SK-N-SH (cell line): ENCODE measurements at regions not wholly inside any gene's neighbourhood (a gene's known extent, or its start where the extent isn't known, plus 50 kb on each side); places are given as distances from the start of the nearest gene placed in this dataset.

Experiments used
- CTCF ChIA-PET: fragments of 300-600, 350-600 bp; formaldehyde crosslinking; extraction: SDS; loops from one replicate; lab custom pipeline; 2021; lab: Yijun Ruan, JAX
- POLR2A ChIA-PET: fragments of 350-600 bp; sonication (Branson Sonifier 250); formaldehyde crosslinking; extraction: SDS; loops from one replicate; lab custom pipeline; 2020; ENCODE audit warnings: antibody characterized with exemption, inconsistent platforms; lab: Yijun Ruan, JAX
- DNase-seq: peaks from one replicate; pipeline ENCODE4 v3.0.0; 2012
- H2AFZ ChIP-seq: fragments of 200-600 bp; sonication (generic); 2 replicates; pipeline ENCODE4 v1.8.1; 2016; ENCODE audit warnings: antibody characterized with exemption, mild to moderate bottlenecking, low read depth
- H3F3A ChIP-seq: fragments of 200-600 bp; sonication (generic); replicated peaks from 2 replicates; pipeline ENCODE3; 2016; ENCODE audit warnings: antibody characterized with exemption, mild to moderate bottlenecking; ENCODE audit not compliant: insufficient read depth
- H3K27ac ChIP-seq, 2 experiments: fragments of 200-500 bp in 1 of 2; fragments of 200-600 bp in 1 of 2; sonication (Bioruptor generic) in 1 of 2; sonication (generic), shearing (Covaris generic) in 1 of 2; 2 replicates each; pipeline versions ENCODE4 v1.5.1 to v1.6.1; 2014 to 2016; ENCODE audit warnings: low read depth in 2 of 2, inconsistent platforms in 1 of 2, low read length in 1 of 2, mild to moderate bottlenecking in 1 of 2, mixed read lengths in 1 of 2
- H3K27me3 ChIP-seq: fragments of 200-600 bp; sonication (generic), shearing (Covaris generic); 2 replicates; pipeline ENCODE4 v1.6.1; 2016; ENCODE audit warnings: mixed run types; ENCODE audit not compliant: insufficient read depth
- H3K36me3 ChIP-seq, 2 experiments: fragments of 200-500 bp in 1 of 2; fragments of 200-600 bp in 1 of 2; sonication (Bioruptor generic) in 1 of 2; sonication (generic) in 1 of 2; replicated peaks in 1 of 2; 2 replicates each; pipeline versions ENCODE3 to v1.5.1; 2014 to 2016; ENCODE audit warnings: low read length in 1 of 2, mild to moderate bottlenecking in 1 of 2; ENCODE audit not compliant: insufficient read depth in 2 of 2, control insufficient read depth in 1 of 2
- H3K4me1 ChIP-seq, 2 experiments: fragments of 200-500 bp in 1 of 2; fragments of 200-600 bp in 1 of 2; sonication (Bioruptor generic) in 1 of 2; sonication (generic), shearing (Covaris generic) in 1 of 2; 2 replicates each; pipeline versions ENCODE4 v1.5.1 to v1.6.1; 2014 to 2016; ENCODE audit warnings: low read depth in 1 of 2, low read length in 1 of 2, mixed run types in 1 of 2; ENCODE audit not compliant: insufficient read depth in 2 of 2, control insufficient read depth in 1 of 2
- H3K4me2 ChIP-seq: fragments of 200-600 bp; sonication (generic), shearing (Covaris generic); 2 replicates; pipeline ENCODE4 v1.6.1; 2017; ENCODE audit warnings: mixed run types
- H3K4me3 ChIP-seq, 2 experiments: fragments of 200-500 bp in 1 of 2; fragments of 200-600 bp in 1 of 2; sonication (Bioruptor generic) in 1 of 2; sonication (generic), shearing (Covaris generic) in 1 of 2; 2 replicates each; pipeline versions ENCODE4 v1.5.1 to v1.8.1; 2014 to 2016; ENCODE audit warnings: low read depth in 2 of 2, inconsistent platforms in 1 of 2, low read length in 1 of 2, mild to moderate bottlenecking in 1 of 2, mixed read lengths in 1 of 2, moderate library complexity in 1 of 2
- H3K79me2 ChIP-seq: fragments of 200-600 bp; sonication (generic); 2 replicates; pipeline ENCODE4 v1.8.1; 2017; ENCODE audit warnings: mild to moderate bottlenecking; ENCODE audit not compliant: insufficient read depth
- H3K9ac ChIP-seq: fragments of 200-600 bp; sonication (generic); 2 replicates; pipeline ENCODE4 v1.6.1; 2017; ENCODE audit warnings: mixed run types
- H3K9me2 ChIP-seq: fragments of 200-600 bp; sonication (generic); 2 replicates; pipeline ENCODE4 v1.6.1; 2017; ENCODE audit warnings: mixed run types
- H3K9me3 ChIP-seq: fragments of 200-600 bp; sonication (generic); 2 replicates; pipeline ENCODE4 v1.6.1; 2017; ENCODE audit warnings: mixed run types, mild to moderate bottlenecking, moderate library complexity
- H4K20me1 ChIP-seq: fragments of 200-600 bp; sonication (generic); 2 replicates; pipeline ENCODE4 v1.6.1; 2017; ENCODE audit warnings: mild to moderate bottlenecking, mixed run types; ENCODE audit not compliant: insufficient read depth
- CTCF ChIP-seq: fragments of 200-600 bp; sonication (generic); IDR thresholded peaks from 2 replicates; pipeline ENCODE4 v1.6.1; 2017; ENCODE audit warnings: antibody characterized with exemption, mild to moderate bottlenecking, moderate library complexity
- ELF1 ChIP-seq: IDR thresholded peaks from 2 replicates; pipeline ENCODE4 v1.4.0; 2012
- FOSL2 ChIP-seq: IDR thresholded peaks from 2 replicates; pipeline ENCODE4 v1.4.0; 2012; ENCODE audit warnings: low read depth, mild to moderate bottlenecking, moderate library complexity, borderline replicate concordance
- FOXJ3 ChIP-seq: sonication (generic); formaldehyde crosslinking; IDR thresholded peaks from 2 replicates; pipeline ENCODE4 v1.5.1; 2020; ENCODE audit warnings: mild to moderate bottlenecking, missing genetic modification reagents
- GABPA ChIP-seq: IDR thresholded peaks from 2 replicates; pipeline ENCODE4 v1.4.0; 2012; ENCODE audit warnings: low read depth, mild to moderate bottlenecking
- GATA2 ChIP-seq: sonication (generic); formaldehyde crosslinking; IDR thresholded peaks from 2 replicates; pipeline ENCODE4 v1.5.0; 2020; ENCODE audit warnings: mild to moderate bottlenecking, missing genetic modification reagents
- JUND ChIP-seq: IDR thresholded peaks from 2 replicates; pipeline ENCODE4 v1.4.0; 2012
- MAX ChIP-seq: IDR thresholded peaks from 2 replicates; pipeline ENCODE4 v1.4.0; 2012; ENCODE audit warnings: low read depth
- MEF2A ChIP-seq: IDR thresholded peaks from 2 replicates; pipeline ENCODE4 v1.4.0; 2012; ENCODE audit warnings: low read depth, borderline replicate concordance
- MXI1 ChIP-seq: IDR thresholded peaks from 2 replicates; pipeline ENCODE4 v1.6.1; 2012; ENCODE audit warnings: mild to moderate bottlenecking, low read depth, low read length, improper control_type of control experiment
- NRF1 ChIP-seq: IDR thresholded peaks from 2 replicates; pipeline ENCODE4 v1.6.1; 2012; ENCODE audit warnings: low read depth, mild to moderate bottlenecking, low read length
- POLR2AphosphoS5 ChIP-seq: IDR thresholded peaks from 2 replicates; pipeline ENCODE4 v1.6.1; 2012; ENCODE audit warnings: low read depth, low read length
- RAD21 ChIP-seq: IDR thresholded peaks from 2 replicates; pipeline ENCODE4 v1.6.1; 2012; ENCODE audit warnings: mild to moderate bottlenecking, low read length
- RXRA ChIP-seq: IDR thresholded peaks from 2 replicates; pipeline ENCODE4 v1.4.0; 2012; ENCODE audit warnings: low read depth, mild to moderate bottlenecking, borderline replicate concordance
- SIN3A ChIP-seq: IDR thresholded peaks from 2 replicates; pipeline ENCODE4 v1.6.1; 2012; ENCODE audit warnings: low read depth, mild to moderate bottlenecking, low read length, moderate library complexity, borderline replicate concordance
- SMC3 ChIP-seq: IDR thresholded peaks from 2 replicates; pipeline ENCODE4 v1.6.1; 2012; ENCODE audit warnings: low read depth, low read length, improper control_type of control experiment
- TAF1 ChIP-seq: IDR thresholded peaks from 2 replicates; pipeline ENCODE4 v1.6.1; 2012; ENCODE audit warnings: low read depth, mild to moderate bottlenecking, low read length, moderate library complexity, borderline replicate concordance
- TCF12 ChIP-seq: IDR thresholded peaks from 2 replicates; pipeline ENCODE4 v1.4.0; 2012
- USF2 ChIP-seq: fragments of 150-350 bp; IDR thresholded peaks from 2 replicates; pipeline ENCODE4 v1.6.1; 2017; ENCODE audit warnings: antibody characterized with exemption, low read length, low read depth, borderline replicate concordance
- whole genome bisulfite sequencing: methylation state at CpG from one replicate; pipeline ENCODE4 v1.1.6; 2017; ENCODE audit warnings: low lambda C conversion rate; 5-methylcytosine and 5-hydroxymethylcytosine counted together

- TF ChIP-seq TCF12 = no peak
- no peak for TF ChIP-seq MAX
- TF ChIP-seq USF2 = no peak
- TF ChIP-seq GABPA = no peak
- TF ChIP-seq NRF1 = no peak
- TF ChIP-seq, all 33 proteins: peak for 0
- no peaks in the 10 kb centered on the region for H3K27me3 ChIP-seq
- peaks cover 16% of the 10 kb centered on the region for H3K9me3 ChIP-seq
- 41% methylated on average over 19 of the region's 33 CpGs for WGBS
- no peaks in the 10 kb centered on the region for H4K20me1 ChIP-seq
- POLR2A ChIA-PET = no interaction called here
- H3K4me3 ChIP-seq = no peak overlapping the region
- no peak overlapping the region for H3K9ac ChIP-seq
- H3K27ac ChIP-seq = no peak overlapping the region
- no peaks in the 10 kb centered on the region for H3K9me2 ChIP-seq
- no peaks in the 10 kb centered on the region for H3K36me3 ChIP-seq
- H3K4me2 ChIP-seq = no peak overlapping the region
- CTCF ChIA-PET = no interaction called here
- no peaks in the 10 kb centered on the region for H3K79me2 ChIP-seq
- H2AFZ ChIP-seq = no peak overlapping the region
- H3K4me1 ChIP-seq = no peaks in the 10 kb centered on the region
- no peaks in the 10 kb centered on the region for H3F3A ChIP-seq
- DNase-seq = no peak
These were observed 884.9 kb upstream of the ZNF722 start for GRCh38 chr7:63113713-63114285.

DNA sequence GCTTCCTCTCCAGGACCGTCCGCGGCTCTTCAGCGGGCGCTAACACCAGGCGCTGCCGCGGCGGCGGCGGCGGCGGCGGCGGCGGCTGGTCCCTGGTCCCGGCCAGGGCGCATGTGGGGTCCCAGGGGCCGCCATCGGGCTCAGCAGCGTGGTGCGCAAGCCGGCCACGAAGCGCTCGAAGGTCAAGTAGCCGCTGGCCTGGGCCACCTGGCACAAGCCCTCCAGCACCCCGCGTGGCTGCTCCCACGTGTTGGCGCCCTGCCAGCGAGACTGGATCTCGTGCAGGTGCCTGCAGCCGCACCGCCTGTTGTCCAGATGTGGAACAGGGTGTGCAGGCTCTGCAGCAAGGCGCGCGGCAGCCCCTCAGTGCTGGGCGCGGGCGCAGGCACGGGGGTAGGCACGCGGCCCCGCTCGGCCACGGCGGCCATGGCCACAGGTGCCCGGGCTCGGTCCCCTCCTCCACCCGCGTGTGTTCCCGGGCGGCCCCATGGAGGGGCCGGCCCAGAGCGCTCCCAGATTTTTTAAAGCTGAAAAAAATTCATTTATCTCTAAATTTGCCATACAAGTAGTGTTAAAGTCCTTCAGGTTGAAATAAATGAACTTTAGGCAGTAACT, 884.2 kb upstream of the ZNF722 start:
- Histone ChIP-seq H3K9me3 (peaks cover 18% of the 10 kb centered on the region), H3K4me2 (no peak overlapping the region)
- peak; percentile 10 for DNase-seq
- WGBS = 52% methylated on average over 24 of the region's 56 CpGs
- TF ChIP-seq ELF1 (no peak), SIN3A (no peak), FOSL2 (no peak), MEF2A (no peak), GATA2 (CRISPR knock-in tag) (no peak), SMC3 (no peak), RAD21 (no peak), MXI1 (no peak), RXRA (no peak), CTCF (no peak), FOXJ3 (no peak), TAF1 (no peak), JUND (no peak), POLR2AphosphoS5 (no peak), NRF1 (no peak)
- TF ChIP-seq, all 33 proteins: peak for 0
- no peaks in the 10 kb centered on the region for H3K79me2 ChIP-seq
- H4K20me1 ChIP-seq = no peaks in the 10 kb centered on the region
- H3K27me3 ChIP-seq = no peaks in the 10 kb centered on the region
- no peak overlapping the region for H2AFZ ChIP-seq
- POLR2A ChIA-PET = no interaction called here
- H3F3A ChIP-seq = no peaks in the 10 kb centered on the region
- H3K9me2 ChIP-seq = no peaks in the 10 kb centered on the region
- no peak overlapping the region for H3K9ac ChIP-seq
- CTCF ChIA-PET = no interaction called here
- no peak overlapping the region for H3K27ac ChIP-seq
- H3K4me3 ChIP-seq = no peak overlapping the region
- H3K36me3 ChIP-seq = no peaks in the 10 kb centered on the region
- no peaks in the 10 kb centered on the region for H3K4me1 ChIP-seq
